GM21423 (cell line): ENCODE measurements at regions not wholly inside any gene's neighbourhood (a gene's known extent, or its start where the extent isn't known, plus 50 kb on each side); places are given as distances from the start of the nearest gene placed in this dataset.
"Not testable (repeated sequence)": the region's sequence is repeated elsewhere in the genome, so short reads cannot be mapped to it uniquely, and the experiment has no call there.

Experiments
- ATAC-seq: cut with Tn5 transposase; IDR thresholded peaks from one replicate; pipeline ENCODE4 v1.9.1; 2021; ENCODE audit warnings: mild to moderate bottlenecking, moderate library complexity; ENCODE audit not compliant: unreplicated experiment

GRCh38 chr16:29138698-29139097, 153.8 kb downstream of the LAT start:
- not testable (repeated sequence) for ATAC-seq

GRCh38 chr16:29137894-29138662, 153.2 kb downstream of the LAT start:
- not testable (repeated sequence) for ATAC-seq

GRCh38 chr16:29137461-29137860, 152.6 kb downstream of the LAT start:
- not testable (repeated sequence) for ATAC-seq

- ATAC-seq, result not testable (repeated sequence)
These were observed 152.1 kb downstream of the LAT start for GRCh38 chr16:29136916-29137315.

GRCh38 chr16:29136046-29136696, 151.3 kb downstream of the LAT start:
- ATAC-seq, result not testable (repeated sequence)

- not testable (repeated sequence) for ATAC-seq
These were observed 150.2 kb downstream of the LAT start for GRCh38 chr16:29135098-29135497.

- ATAC-seq, result not testable (repeated sequence)
These were observed 149.0 kb downstream of the LAT start for GRCh38 chr16:29133681-29134430.

GRCh38 chr16:29132869-29133268, 148.0 kb downstream of the LAT start:
- not testable (repeated sequence) for ATAC-seq

- not testable (repeated sequence) for ATAC-seq
These were observed 147.6 kb downstream of the LAT start for GRCh38 chr16:29132444-29132843.

- ATAC-seq, result not testable (repeated sequence)
These were observed 146.3 kb downstream of the LAT start for GRCh38 chr16:29130901-29131851.

- ATAC-seq, result not testable (repeated sequence)
These were observed 145.4 kb downstream of the LAT start for GRCh38 chr16:29130131-29130711.

- not testable (repeated sequence) for ATAC-seq
These were observed 144.7 kb downstream of the LAT start for GRCh38 chr16:29129458-29130038.

- not testable (repeated sequence) for ATAC-seq
These were observed 144.0 kb downstream of the LAT start for GRCh38 chr16:29128732-29129457.

- ATAC-seq, result not testable (repeated sequence)
These were observed 143.1 kb downstream of the LAT start for GRCh38 chr16:29127806-29128420.

GRCh38 chr16:29126616-29127015, 141.8 kb downstream of the LAT start:
- ATAC-seq, result no peak

- ATAC-seq, result no peak
These were observed 141.2 kb downstream of the LAT start for GRCh38 chr16:29126057-29126494.

- ATAC-seq, result no peak
These were observed 140.0 kb downstream of the LAT start for GRCh38 chr16:29124828-29125227.

GRCh38 chr16:29124162-29124561, 139.3 kb downstream of the LAT start:
- not testable (repeated sequence) for ATAC-seq
